HepG2 (cell line): ENCODE measurements at regions not wholly inside any gene's neighbourhood (a gene's known extent, or its start where the extent isn't known, plus 50 kb on each side); places are given as distances from the start of the nearest gene placed in this dataset.

Source experiments
- ATAC-seq: fragments of 200-7000 bp; cut with Tn5 transposase; 3 replicates; pipeline ENCODE4 v1.9.1; 2020; ENCODE audit warnings: mild to moderate bottlenecking, moderate library complexity
- BruUV-seq: library from RNA; stranded (reverse); fragments of 400-500 nt; replicated peaks from 2 replicates; lab custom pipeline; 2021; lab: Mats Ljungman, UMichigan
- CTCF ChIA-PET: fragments of 300-600 bp; formaldehyde crosslinking; extraction: SDS; loops from one replicate; lab custom pipeline; 2021; ENCODE audit warnings: low total read pairs, inconsistent platforms, low intra/inter-chr PET ratio; lab: Yijun Ruan, JAX
- POLR2A ChIA-PET: fragments of 350-600 bp; sonication (Branson Sonifier 250); formaldehyde crosslinking; loops from one replicate; lab custom pipeline; 2020; ENCODE audit warnings: antibody characterized with exemption, inconsistent platforms; lab: Yijun Ruan, JAX
- DNase-seq: peaks from one replicate; pipeline ENCODE4 v3.0.0-alpha.2; 2015; ENCODE audit warnings: low spot score
- FAIRE-seq: peaks from 3 replicates; lab custom pipeline; 2011; peaks lifted over from hg19 to GRCh38; lab: Jason Lieb, UNC
- H2AFZ ChIP-seq: one replicate; pipeline ENCODE4 v1.6.1; 2011; ENCODE audit warnings: low read length, inconsistent platforms
- H3K27ac ChIP-seq: fragments of 300-600 bp; 3 replicates; pipeline ENCODE4 v1.8.0; 2011; ENCODE audit warnings: mixed run types, mild to moderate bottlenecking, mixed read lengths, low read length, inconsistent platforms; ENCODE audit not compliant: insufficient read depth; ENCODE audit errors: extremely low read length
- H3K27me3 ChIP-seq, 2 experiments: fragments of 200-600 bp in 1 of 2; 2 replicates in 1 of 2; 3 replicates in 1 of 2; pipeline versions ENCODE4 v1.6.0 to v1.8.0; 2011; ENCODE audit warnings: low read length in 2 of 2, mild to moderate bottlenecking in 2 of 2, moderate library complexity in 2 of 2, inconsistent platforms in 1 of 2; ENCODE audit not compliant: insufficient read depth in 2 of 2, control insufficient read depth in 1 of 2
- H3K36me3 ChIP-seq, 2 experiments: fragments of 200-600 bp in 1 of 2; replicated peaks in 1 of 2; 2 replicates in 1 of 2; 3 replicates in 1 of 2; pipeline versions ENCODE4 v1.5.1 to v1.8.0; 2011; ENCODE audit warnings: low read length in 2 of 2, inconsistent platforms in 1 of 2; ENCODE audit not compliant: insufficient read depth in 2 of 2, control insufficient read depth in 1 of 2
- H3K4me1 ChIP-seq: 2 replicates; pipeline ENCODE4 v1.5.1; 2012; ENCODE audit warnings: low read length, inconsistent platforms; ENCODE audit not compliant: insufficient read depth
- H3K4me2 ChIP-seq: 2 replicates; pipeline ENCODE4 v1.6.0; 2011; ENCODE audit warnings: low read depth, low read length, inconsistent platforms
- H3K4me3 ChIP-seq, 3 experiments: fragments of 200-600 bp in 1 of 3; sonication (generic), shearing (Covaris generic) in 1 of 3; replicated peaks in 1 of 3; 2 replicates each; pipeline ENCODE4 v1.5.1; 2011 to 2016; ENCODE audit warnings: low read length in 3 of 3, inconsistent platforms in 2 of 3, low read depth in 2 of 3, mild to moderate bottlenecking in 2 of 3, control low read depth in 1 of 3, mixed read lengths in 1 of 3; ENCODE audit not compliant: insufficient read depth in 1 of 3
- H3K79me2 ChIP-seq: one replicate; pipeline ENCODE4 v1.6.1; 2011; ENCODE audit warnings: low read length, inconsistent platforms; ENCODE audit not compliant: insufficient read depth
- H3K9ac ChIP-seq: 2 replicates; pipeline ENCODE4 v1.6.0; 2011; ENCODE audit warnings: mild to moderate bottlenecking, low read depth, low read length, inconsistent platforms; ENCODE audit not compliant: insufficient read depth
- H3K9me3 ChIP-seq: 2 replicates; pipeline ENCODE4 v1.5.1; 2012; ENCODE audit warnings: mild to moderate bottlenecking, low read length
- H4K20me1 ChIP-seq: 2 replicates; pipeline ENCODE4 v1.6.0; 2011; ENCODE audit warnings: inconsistent platforms, mild to moderate bottlenecking, low read length, moderate library complexity; ENCODE audit not compliant: insufficient read depth
- ARNT ChIP-seq: fragments of 450-650 bp; IDR thresholded peaks from 2 replicates; pipeline ENCODE4 v1.6.1; 2017
- KDM6A ChIP-seq: IDR thresholded peaks from 2 replicates; pipeline ENCODE4 v1.6.1; 2016; ENCODE audit warnings: low read depth
- POLR2AphosphoS5 ChIP-seq: IDR thresholded peaks from 2 replicates; pipeline ENCODE4 v1.6.1; 2012; ENCODE audit warnings: low read depth, low read length
- RAD51 ChIP-seq: fragments of 450-650 bp; IDR thresholded peaks from 2 replicates; pipeline ENCODE4 v1.6.1; 2016; ENCODE audit warnings: borderline replicate concordance
- RBFOX2 ChIP-seq: fragments of 200-400 bp; formaldehyde crosslinking; IDR thresholded peaks from 2 replicates; pipeline ENCODE4 v1.6.1; 2017; ENCODE audit warnings: low read depth, mild to moderate bottlenecking, low read length
- SP4 ChIP-seq: sonication (generic); formaldehyde crosslinking; IDR thresholded peaks from 2 replicates; pipeline ENCODE4 v1.8.1; 2023; ENCODE audit warnings: mild to moderate bottlenecking, missing genetic modification reagents
- YEATS4 ChIP-seq: sonication (generic); formaldehyde crosslinking; IDR thresholded peaks from 2 replicates; pipeline ENCODE4 v1.4.0; 2020; ENCODE audit warnings: missing genetic modification reagents, borderline replicate concordance
- ZNF567 ChIP-seq: sonication (generic); formaldehyde crosslinking; IDR thresholded peaks from 2 replicates; pipeline ENCODE4 v1.8.1; 2023; ENCODE audit warnings: mild to moderate bottlenecking, missing genetic modification reagents, borderline replicate concordance
- WGBS: methylation state at CpG from one replicate; pipeline ENCODE4 v1.1.6; 2017; ENCODE audit warnings: low lambda C conversion rate; 5-methylcytosine and 5-hydroxymethylcytosine counted together
- in situ Hi-C: cut with HindIII; loops from 2 replicates; pipeline ENCODE4 v1.10.0; 2017; ENCODE audit warnings: low pct_unique_long_range_greater_than_20kb; ENCODE audit not compliant: extremely low pct_ligation_motif_present
- intact Hi-C: fragments of 100-400 bp; cut with micrococcal nuclease; formaldehyde crosslinking; loops from one replicate; pipeline ENCODE4 v1.10.0; 2022; ENCODE audit not compliant: unreplicated experiment
- TF ChIP-seq, protein P1 (sequence below): sonication (generic); formaldehyde crosslinking; IDR thresholded peaks from 2 replicates; pipeline ENCODE4 v1.4.0; 2020; ENCODE audit warnings: missing genetic modification reagents

- TF ChIP-seq, protein P1, sequence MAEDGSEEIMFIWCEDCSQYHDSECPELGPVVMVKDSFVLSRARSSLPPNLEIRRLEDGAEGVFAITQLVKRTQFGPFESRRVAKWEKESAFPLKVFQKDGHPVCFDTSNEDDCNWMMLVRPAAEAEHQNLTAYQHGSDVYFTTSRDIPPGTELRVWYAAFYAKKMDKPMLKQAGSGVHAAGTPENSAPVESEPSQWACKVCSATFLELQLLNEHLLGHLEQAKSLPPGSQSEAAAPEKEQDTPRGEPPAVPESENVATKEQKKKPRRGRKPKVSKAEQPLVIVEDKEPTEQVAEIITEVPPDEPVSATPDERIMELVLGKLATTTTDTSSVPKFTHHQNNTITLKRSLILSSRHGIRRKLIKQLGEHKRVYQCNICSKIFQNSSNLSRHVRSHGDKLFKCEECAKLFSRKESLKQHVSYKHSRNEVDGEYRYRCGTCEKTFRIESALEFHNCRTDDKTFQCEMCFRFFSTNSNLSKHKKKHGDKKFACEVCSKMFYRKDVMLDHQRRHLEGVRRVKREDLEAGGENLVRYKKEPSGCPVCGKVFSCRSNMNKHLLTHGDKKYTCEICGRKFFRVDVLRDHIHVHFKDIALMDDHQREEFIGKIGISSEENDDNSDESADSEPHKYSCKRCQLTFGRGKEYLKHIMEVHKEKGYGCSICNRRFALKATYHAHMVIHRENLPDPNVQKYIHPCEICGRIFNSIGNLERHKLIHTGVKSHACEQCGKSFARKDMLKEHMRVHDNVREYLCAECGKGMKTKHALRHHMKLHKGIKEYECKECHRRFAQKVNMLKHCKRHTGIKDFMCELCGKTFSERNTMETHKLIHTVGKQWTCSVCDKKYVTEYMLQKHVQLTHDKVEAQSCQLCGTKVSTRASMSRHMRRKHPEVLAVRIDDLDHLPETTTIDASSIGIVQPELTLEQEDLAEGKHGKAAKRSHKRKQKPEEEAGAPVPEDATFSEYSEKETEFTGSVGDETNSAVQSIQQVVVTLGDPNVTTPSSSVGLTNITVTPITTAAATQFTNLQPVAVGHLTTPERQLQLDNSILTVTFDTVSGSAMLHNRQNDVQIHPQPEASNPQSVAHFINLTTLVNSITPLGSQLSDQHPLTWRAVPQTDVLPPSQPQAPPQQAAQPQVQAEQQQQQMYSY = no peak
- no peak for TF ChIP-seq ARNT
Observed at GRCh38 chr7:85287106-85287825, 100.4 kb upstream of the SEMA3D start (continued).

DNA sequence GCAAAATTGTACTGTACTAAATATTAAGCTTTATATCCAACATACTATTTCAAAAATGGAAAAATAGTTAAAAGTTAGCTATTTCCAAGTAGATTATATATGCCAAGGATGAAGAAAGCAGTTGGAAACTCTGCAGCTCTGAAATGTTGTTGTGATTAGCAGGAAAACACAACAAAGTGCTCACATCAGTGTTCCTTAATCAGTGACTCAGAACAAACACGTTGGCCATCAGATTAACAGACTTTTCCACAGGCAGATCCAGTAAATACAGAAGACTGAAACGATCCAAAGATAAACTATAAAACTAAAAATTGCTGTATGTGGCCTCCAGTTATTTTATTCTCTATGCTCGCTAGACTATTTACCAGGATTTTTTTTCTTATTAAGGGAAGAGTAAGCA, 99.6 kb upstream of the SEMA3D start:
- 1% methylated on average over 3 of the region's 3 CpGs for WGBS
- H3K27ac ChIP-seq = no peak overlapping the region
- in situ Hi-C loops = no loop called here
- H3K9ac ChIP-seq = no peak overlapping the region
- H3K79me2 ChIP-seq = no peaks in the 10 kb centered on the region
- TF ChIP-seq RAD51 = no peak
- TF ChIP-seq SP4 (CRISPR knock-in tag) = no peak
- no peak for TF ChIP-seq ZNF567 (CRISPR knock-in tag)
- TF ChIP-seq RBFOX2 = no peak
- no peak for TF ChIP-seq POLR2AphosphoS5
- no peak for TF ChIP-seq YEATS4
- TF ChIP-seq KDM6A (CRISPR knock-in tag) = no peak
- no peak overlapping the region for H2AFZ ChIP-seq
- H3K4me1 ChIP-seq = peaks cover 14% of the 10 kb centered on the region
- no TSS peak for BruUV-seq
- H4K20me1 ChIP-seq = no peaks in the 10 kb centered on the region
- CTCF ChIA-PET = no interaction called here
- H3K36me3 ChIP-seq = no peaks in the 10 kb centered on the region
- POLR2A ChIA-PET = no interaction called here
- intact Hi-C loops = loop anchor here (10.0 kb wide), 1 partner anchor 268 kb away; no protein-coding TSS in a partner anchor
- DNase-seq (no peak), FAIRE-seq (no peak), ATAC-seq (no peak)
- H3K4me2 ChIP-seq = no peak overlapping the region
- H3K4me3 ChIP-seq = no peak overlapping the region
- H3K9me3 ChIP-seq = no peaks in the 10 kb centered on the region
- H3K27me3 ChIP-seq = no peaks in the 10 kb centered on the region
